SK-N-SH treated with all-trans-retinoic acid at 6 μM for 48 hours (cell line): ENCODE measurements at regions not wholly inside any gene's neighbourhood (a gene's known extent, or its start where the extent isn't known, plus 50 kb on each side); places are given as distances from the start of the nearest gene placed in this dataset.
"Not testable (repeated sequence)": the region's sequence is repeated elsewhere in the genome, so short reads cannot be mapped to it uniquely, and the experiment has no call there.

Experiments
- ATAC-seq: fragments of 200-7000 bp; cut with Tn5 transposase; 3 replicates; pipeline ENCODE4 v1.9.1; 2020; ENCODE audit warnings: mild to moderate bottlenecking, moderate library complexity
- ARNTL ChIP-seq: fragments of 450-650 bp; formaldehyde crosslinking; IDR thresholded peaks from 2 replicates; pipeline ENCODE4 v1.5.0; 2020; ENCODE audit warnings: low read depth, mild to moderate bottlenecking, moderate library complexity, borderline replicate concordance
- CREB5 ChIP-seq: fragments of 250-450 bp; sonication (Bioruptor Pico); IDR thresholded peaks from 2 replicates; pipeline ENCODE4 v1.5.1; 2020; ENCODE audit warnings: low read depth, mild to moderate bottlenecking, moderate library complexity
- CSDC2 ChIP-seq: fragments of 250-450 bp; sonication (Bioruptor Pico); IDR thresholded peaks from 2 replicates; pipeline ENCODE4 v1.5.0; 2020; ENCODE audit warnings: mild to moderate bottlenecking, moderate library complexity
- ESRRG ChIP-seq: fragments of 250-450 bp; sonication (Bioruptor Pico); IDR thresholded peaks from 2 replicates; pipeline ENCODE4 v1.6.1; 2021; ENCODE audit warnings: mild to moderate bottlenecking
- GLIS3 ChIP-seq: fragments of 250-450 bp; sonication (Bioruptor Pico); IDR thresholded peaks from 2 replicates; pipeline ENCODE4 v1.5.0; 2020; ENCODE audit warnings: mild to moderate bottlenecking, moderate library complexity
- ISL1 ChIP-seq: fragments of 250-450 bp; sonication (Bioruptor Pico); IDR thresholded peaks from 2 replicates; pipeline ENCODE4 v2.1.2; 2022; ENCODE audit warnings: mild to moderate bottlenecking, moderate library complexity
- OSR1 ChIP-seq: fragments of 250-450 bp; sonication (Bioruptor Pico); IDR thresholded peaks from 2 replicates; pipeline ENCODE4 v1.8.0; 2022; ENCODE audit warnings: moderate library complexity, mild to moderate bottlenecking, inconsistent platforms
- PPARA ChIP-seq: fragments of 250-450 bp; sonication (Bioruptor Pico); IDR thresholded peaks from 2 replicates; pipeline ENCODE4 v1.5.0; 2020; ENCODE audit warnings: mild to moderate bottlenecking, borderline replicate concordance
- RARB ChIP-seq: fragments of 250-450 bp; sonication (Bioruptor Pico); IDR thresholded peaks from 2 replicates; pipeline ENCODE4 v1.8.0; 2021; ENCODE audit warnings: mild to moderate bottlenecking, moderate library complexity
- SNAI2 ChIP-seq: fragments of 250-450 bp; sonication (Bioruptor Pico); IDR thresholded peaks from 2 replicates; pipeline ENCODE4 v1.5.0; 2020; ENCODE audit warnings: mild to moderate bottlenecking, moderate library complexity
- TCF4 ChIP-seq: fragments of 250-450 bp; sonication (Bioruptor Pico); IDR thresholded peaks from 2 replicates; pipeline ENCODE4 v1.8.0; 2021; ENCODE audit warnings: mild to moderate bottlenecking, moderate library complexity, borderline replicate concordance
- TOX ChIP-seq: fragments of 250-450 bp; sonication (Bioruptor Pico); IDR thresholded peaks from 2 replicates; pipeline ENCODE4 v1.8.0; 2021; ENCODE audit warnings: mild to moderate bottlenecking, moderate library complexity, borderline replicate concordance
- ZC3H10 ChIP-seq: fragments of 250-450 bp; sonication (Bioruptor Pico); IDR thresholded peaks from 2 replicates; pipeline ENCODE4 v1.5.1; 2021; ENCODE audit warnings: mild to moderate bottlenecking, moderate library complexity
- ZFP3 ChIP-seq: fragments of 250-450 bp; sonication (Bioruptor Pico); IDR thresholded peaks from 2 replicates; pipeline ENCODE4 v1.5.0; 2020; ENCODE audit warnings: mild to moderate bottlenecking, moderate library complexity
- ZFP30 ChIP-seq: fragments of 450-650 bp; formaldehyde crosslinking; IDR thresholded peaks from 2 replicates; pipeline ENCODE4 v1.5.0; 2022; ENCODE audit warnings: mild to moderate bottlenecking, moderate library complexity
- ZNF565 ChIP-seq: fragments of 450-650 bp; formaldehyde crosslinking; conservative IDR thresholded peaks from 2 replicates; pipeline ENCODE4 v1.5.0; 2020; ENCODE audit warnings: low read depth, mild to moderate bottlenecking, moderate library complexity
- ZNF70 ChIP-seq: fragments of 450-650 bp; formaldehyde crosslinking; IDR thresholded peaks from 2 replicates; pipeline ENCODE4 v1.5.0; 2020; ENCODE audit warnings: mild to moderate bottlenecking, moderate library complexity
- ZNF8 ChIP-seq: fragments of 450-650 bp; formaldehyde crosslinking; IDR thresholded peaks from 2 replicates; pipeline ENCODE4 v1.5.0; 2020; ENCODE audit warnings: mild to moderate bottlenecking, moderate library complexity
- TF ChIP-seq, protein P1 (sequence below): fragments of 250-450 bp; sonication (Bioruptor Pico); IDR thresholded peaks from 2 replicates; pipeline ENCODE4 v1.5.1; 2021; ENCODE audit warnings: mild to moderate bottlenecking, moderate library complexity
- TF ChIP-seq, protein P2 (sequence below): fragments of 250-450 bp; sonication (Bioruptor Pico); IDR thresholded peaks from 2 replicates; pipeline ENCODE4 v1.5.0; 2020; ENCODE audit warnings: mild to moderate bottlenecking, moderate library complexity
- TF ChIP-seq, protein P3 (sequence below): fragments of 250-450 bp; sonication (Bioruptor Pico); IDR thresholded peaks from 2 replicates; pipeline ENCODE4 v1.8.0; 2020; ENCODE audit warnings: mild to moderate bottlenecking, moderate library complexity, borderline replicate concordance

GRCh38 chr15:91368611-91369010 lies 268.6 kb downstream of the SV2B start:
- TF ChIP-seq, protein P1, sequence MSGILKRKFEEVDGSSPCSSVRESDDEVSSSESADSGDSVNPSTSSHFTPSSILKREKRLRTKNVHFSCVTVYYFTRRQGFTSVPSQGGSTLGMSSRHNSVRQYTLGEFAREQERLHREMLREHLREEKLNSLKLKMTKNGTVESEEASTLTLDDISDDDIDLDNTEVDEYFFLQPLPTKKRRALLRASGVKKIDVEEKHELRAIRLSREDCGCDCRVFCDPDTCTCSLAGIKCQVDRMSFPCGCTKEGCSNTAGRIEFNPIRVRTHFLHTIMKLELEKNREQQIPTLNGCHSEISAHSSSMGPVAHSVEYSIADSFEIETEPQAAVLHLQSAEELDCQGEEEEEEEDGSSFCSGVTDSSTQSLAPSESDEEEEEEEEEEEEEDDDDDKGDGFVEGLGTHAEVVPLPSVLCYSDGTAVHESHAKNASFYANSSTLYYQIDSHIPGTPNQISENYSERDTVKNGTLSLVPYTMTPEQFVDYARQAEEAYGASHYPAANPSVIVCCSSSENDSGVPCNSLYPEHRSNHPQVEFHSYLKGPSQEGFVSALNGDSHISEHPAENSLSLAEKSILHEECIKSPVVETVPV (CRISPR knock-in tag) = no peak
- TF ChIP-seq ZFP30 (CRISPR knock-in tag) = no peak
- no peak for TF ChIP-seq CSDC2 (CRISPR knock-in tag)
- no peak for TF ChIP-seq GLIS3 (CRISPR knock-in tag)
- TF ChIP-seq TCF4 = no peak
- TF ChIP-seq CREB5 = no peak
- TF ChIP-seq, protein P2, sequence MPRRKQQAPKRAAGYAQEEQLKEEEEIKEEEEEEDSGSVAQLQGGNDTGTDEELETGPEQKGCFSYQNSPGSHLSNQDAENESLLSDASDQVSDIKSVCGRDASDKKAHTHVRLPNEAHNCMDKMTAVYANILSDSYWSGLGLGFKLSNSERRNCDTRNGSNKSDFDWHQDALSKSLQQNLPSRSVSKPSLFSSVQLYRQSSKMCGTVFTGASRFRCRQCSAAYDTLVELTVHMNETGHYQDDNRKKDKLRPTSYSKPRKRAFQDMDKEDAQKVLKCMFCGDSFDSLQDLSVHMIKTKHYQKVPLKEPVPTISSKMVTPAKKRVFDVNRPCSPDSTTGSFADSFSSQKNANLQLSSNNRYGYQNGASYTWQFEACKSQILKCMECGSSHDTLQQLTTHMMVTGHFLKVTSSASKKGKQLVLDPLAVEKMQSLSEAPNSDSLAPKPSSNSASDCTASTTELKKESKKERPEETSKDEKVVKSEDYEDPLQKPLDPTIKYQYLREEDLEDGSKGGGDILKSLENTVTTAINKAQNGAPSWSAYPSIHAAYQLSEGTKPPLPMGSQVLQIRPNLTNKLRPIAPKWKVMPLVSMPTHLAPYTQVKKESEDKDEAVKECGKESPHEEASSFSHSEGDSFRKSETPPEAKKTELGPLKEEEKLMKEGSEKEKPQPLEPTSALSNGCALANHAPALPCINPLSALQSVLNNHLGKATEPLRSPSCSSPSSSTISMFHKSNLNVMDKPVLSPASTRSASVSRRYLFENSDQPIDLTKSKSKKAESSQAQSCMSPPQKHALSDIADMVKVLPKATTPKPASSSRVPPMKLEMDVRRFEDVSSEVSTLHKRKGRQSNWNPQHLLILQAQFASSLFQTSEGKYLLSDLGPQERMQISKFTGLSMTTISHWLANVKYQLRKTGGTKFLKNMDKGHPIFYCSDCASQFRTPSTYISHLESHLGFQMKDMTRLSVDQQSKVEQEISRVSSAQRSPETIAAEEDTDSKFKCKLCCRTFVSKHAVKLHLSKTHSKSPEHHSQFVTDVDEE (CRISPR knock-in tag) = no peak
- TF ChIP-seq ESRRG = no peak
- TF ChIP-seq ZNF70 = no peak
- no peak for TF ChIP-seq PPARA
- TF ChIP-seq RARB (CRISPR knock-in tag) = no peak
- ATAC-seq = no peak

- TF ChIP-seq ZNF565 (CRISPR knock-in tag) (no peak), ZFP30 (CRISPR knock-in tag) (no peak), ZFP3 (CRISPR knock-in tag) (no peak), ZNF70 (no peak), OSR1 (no peak), ESRRG (no peak), TOX (CRISPR knock-in tag) (no peak), ISL1 (CRISPR knock-in tag) (no peak), SNAI2 (CRISPR knock-in tag) (no peak)
- TF ChIP-seq, protein P1 (CRISPR knock-in tag) = no peak
- ATAC-seq = no peak
Observed at GRCh38 chr15:91369823-91370222, 269.8 kb downstream of the SV2B start.

- not testable (repeated sequence) for ATAC-seq
Observed at GRCh38 chr15:91371345-91371744, 271.3 kb downstream of the SV2B start.

DNA sequence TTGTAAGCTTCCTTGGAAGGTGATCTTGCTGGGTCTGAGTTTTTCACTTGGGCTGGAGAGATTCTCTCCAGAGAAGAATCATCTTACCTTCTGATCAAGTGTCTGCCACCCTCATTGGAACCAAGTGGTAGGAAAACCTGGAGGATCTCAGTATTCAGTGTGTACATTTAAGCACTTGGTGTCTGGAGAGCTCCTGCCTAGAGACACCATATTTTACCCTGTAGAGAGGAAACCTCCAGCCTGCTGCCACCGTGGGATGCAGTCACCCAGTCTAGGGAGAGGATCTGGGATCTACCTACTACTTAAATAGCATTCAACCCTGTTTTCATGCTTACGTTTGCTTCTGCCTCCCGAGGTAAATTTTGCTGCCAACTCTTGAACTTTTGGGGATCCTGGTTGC lies 274.3 kb downstream of the SV2B start:
- ATAC-seq = no peak
- no peak for TF ChIP-seq GLIS3 (CRISPR knock-in tag)
- no peak for TF ChIP-seq ISL1 (CRISPR knock-in tag)
- TF ChIP-seq ZNF8 (CRISPR knock-in tag) = no peak
- TF ChIP-seq ZFP3 (CRISPR knock-in tag) = no peak
- no peak for TF ChIP-seq CREB5
- TF ChIP-seq TOX (CRISPR knock-in tag) = no peak

DNA sequence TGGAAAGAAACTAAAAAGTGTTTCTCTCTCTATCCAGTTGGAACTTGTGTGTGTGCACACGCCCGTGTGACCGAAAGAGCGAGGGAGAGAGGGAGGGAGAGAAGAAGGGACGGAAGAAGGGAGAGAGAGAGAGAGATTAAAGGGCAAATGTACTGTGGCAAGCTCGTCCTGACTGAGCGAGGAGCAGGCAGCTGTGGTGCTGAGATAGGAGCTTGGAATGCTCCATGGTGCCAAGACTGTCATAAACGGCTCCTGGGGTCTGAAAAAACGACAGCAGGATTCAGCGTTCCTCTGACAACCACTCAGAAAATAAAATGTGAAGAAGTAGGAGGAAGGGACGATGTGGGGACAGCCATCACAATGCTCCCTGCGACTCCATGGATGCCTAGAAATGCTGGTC lies 276.0 kb downstream of the SV2B start:
- ATAC-seq = no peak
- TF ChIP-seq, protein P3, sequence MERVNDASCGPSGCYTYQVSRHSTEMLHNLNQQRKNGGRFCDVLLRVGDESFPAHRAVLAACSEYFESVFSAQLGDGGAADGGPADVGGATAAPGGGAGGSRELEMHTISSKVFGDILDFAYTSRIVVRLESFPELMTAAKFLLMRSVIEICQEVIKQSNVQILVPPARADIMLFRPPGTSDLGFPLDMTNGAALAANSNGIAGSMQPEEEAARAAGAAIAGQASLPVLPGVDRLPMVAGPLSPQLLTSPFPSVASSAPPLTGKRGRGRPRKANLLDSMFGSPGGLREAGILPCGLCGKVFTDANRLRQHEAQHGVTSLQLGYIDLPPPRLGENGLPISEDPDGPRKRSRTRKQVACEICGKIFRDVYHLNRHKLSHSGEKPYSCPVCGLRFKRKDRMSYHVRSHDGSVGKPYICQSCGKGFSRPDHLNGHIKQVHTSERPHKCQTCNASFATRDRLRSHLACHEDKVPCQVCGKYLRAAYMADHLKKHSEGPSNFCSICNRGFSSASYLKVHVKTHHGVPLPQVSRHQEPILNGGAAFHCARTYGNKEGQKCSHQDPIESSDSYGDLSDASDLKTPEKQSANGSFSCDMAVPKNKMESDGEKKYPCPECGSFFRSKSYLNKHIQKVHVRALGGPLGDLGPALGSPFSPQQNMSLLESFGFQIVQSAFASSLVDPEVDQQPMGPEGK (CRISPR knock-in tag) = no peak
- no peak for TF ChIP-seq ZNF70
- no peak for TF ChIP-seq ZC3H10 (CRISPR knock-in tag)
- no peak for TF ChIP-seq ARNTL
- no peak for TF ChIP-seq ESRRG
- TF ChIP-seq, protein P1 (CRISPR knock-in tag) = no peak
- TF ChIP-seq, protein P2 (CRISPR knock-in tag) = no peak
- no peak for TF ChIP-seq ZFP3 (CRISPR knock-in tag)
